ENCODE measurements at regions not wholly inside any gene's neighbourhood (a gene's known extent, or its start where the extent isn't known, plus 50 kb on each side); places are given as distances from the start of the nearest gene placed in this dataset.

DNA sequence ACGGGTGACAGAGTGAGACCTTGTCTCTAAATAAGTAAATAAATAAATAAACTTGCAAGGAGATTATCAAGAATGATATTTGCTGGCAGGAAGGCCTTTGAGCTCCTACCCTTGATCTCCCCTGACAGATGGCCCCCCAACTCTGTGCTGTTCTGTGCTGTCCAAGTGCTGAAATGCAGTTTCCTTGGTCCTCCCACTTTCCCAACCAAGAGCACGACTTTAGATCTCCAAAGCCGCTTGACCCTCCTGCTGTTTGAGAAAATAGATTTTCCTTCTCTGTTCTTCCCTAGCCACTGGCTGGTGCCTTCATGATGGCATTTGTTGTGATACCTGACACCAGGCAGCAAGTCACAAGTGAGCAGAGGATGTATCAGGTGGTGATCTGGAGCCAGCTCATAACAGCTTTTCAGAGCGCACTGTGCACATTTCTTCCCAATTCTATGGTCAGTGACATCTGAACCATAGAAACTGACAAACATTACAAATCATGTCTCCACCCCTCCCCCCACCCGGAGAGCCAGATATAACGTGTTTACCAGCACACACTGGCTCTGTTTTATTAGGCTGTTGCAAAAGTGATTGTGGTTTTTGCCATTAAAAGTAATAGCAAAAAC lies 80.0 kb upstream of the PUM3 start:
- H3K9ac ChIP-seq (ENCODE audit: insufficient read depth in 1 of 2, low read depth in 2 of 2, low read length in 2 of 2): no peak overlapping the region
- no peak for FAIRE-seq

More for the DNA sequence above, 80.0 kb upstream of the PUM3 start:
- Histone ChIP-seq H3K27ac (ENCODE audit: extremely low read depth, low read depth, low read length) (no peak overlapping the region), H3K4me3 (no peak overlapping the region), H3K9me3 (replicated peaks; ENCODE audit: control insufficient read depth, insufficient read depth, low read depth, low read length) (no peaks in the 10 kb centered on the region), H2AFZ (ENCODE audit: low read depth, low read length) (no peak overlapping the region), H3K36me3 (ENCODE audit: control insufficient read depth, insufficient read depth, low read length) (no peaks in the 10 kb centered on the region), H3K9me1 (ENCODE audit: control insufficient read depth, insufficient read depth, low read length) (no peaks in the 10 kb centered on the region), H3K4me2 (ENCODE audit: insufficient read depth, low read length) (no peak overlapping the region), H3K27me3 (ENCODE audit: control insufficient read depth in 2 of 2, insufficient read depth in 2 of 2, low read length in 2 of 2) (no peaks in the 10 kb centered on the region), H4K20me1 (replicated peaks; ENCODE audit: control insufficient read depth, insufficient read depth, low read length) (no peaks in the 10 kb centered on the region), H3K79me2 (ENCODE audit: control insufficient read depth, insufficient read depth, low read length) (no peaks in the 10 kb centered on the region), H3K4me1 (replicated peaks in 1 of 2; ENCODE audit: control insufficient read depth in 2 of 2, insufficient read depth in 2 of 2, low read length in 2 of 2) (no peaks in the 10 kb centered on the region)
- no TSS peak for BruUV-seq (replicated peaks)
- intact Hi-C loops (cut with micrococcal nuclease): no loop called here
- ChIA-PET POLR2A (interaction anchor here (0.6 kb wide), 1 partner anchor 32 kb away, joined by 3 read pairs; no protein-coding TSS in a partner anchor), CTCF (ENCODE audit: low intra/inter-chr PET ratio) (no interaction called here)
- in situ Hi-C loops (cut with MboI): no loop called here
- WGBS (ENCODE audit: insufficient coverage, low coverage, missing lambda C conversion rate): 0% methylated on average over 5 of the region's 6 CpGs
- DNase-seq (ENCODE audit: extremely low read depth in 1 of 4, low spot score in 3 of 4) (no peak), ATAC-seq (no peak)
- TF ChIP-seq ZNF699 (CRISPR knock-in tag; IDR thresholded peaks at IDR 0.05; ENCODE audit: insufficient replicate concordance): no peak
- TF ChIP-seq ZNF431 (CRISPR knock-in tag; IDR thresholded peaks at IDR 0.05): no peak
- TF ChIP-seq, protein P1, sequence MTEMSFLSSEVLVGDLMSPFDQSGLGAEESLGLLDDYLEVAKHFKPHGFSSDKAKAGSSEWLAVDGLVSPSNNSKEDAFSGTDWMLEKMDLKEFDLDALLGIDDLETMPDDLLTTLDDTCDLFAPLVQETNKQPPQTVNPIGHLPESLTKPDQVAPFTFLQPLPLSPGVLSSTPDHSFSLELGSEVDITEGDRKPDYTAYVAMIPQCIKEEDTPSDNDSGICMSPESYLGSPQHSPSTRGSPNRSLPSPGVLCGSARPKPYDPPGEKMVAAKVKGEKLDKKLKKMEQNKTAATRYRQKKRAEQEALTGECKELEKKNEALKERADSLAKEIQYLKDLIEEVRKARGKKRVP (CRISPR knock-in tag; IDR thresholded peaks at IDR 0.05): no peak
- TF ChIP-seq FOS (IDR thresholded peaks at IDR 0.05; ENCODE audit: extremely low read depth, insufficient read length): no peak
- no peak for TF ChIP-seq CHCHD3 (CRISPR knock-in tag; IDR thresholded peaks at IDR 0.05)
- TF ChIP-seq ZNF239 (CRISPR knock-in tag; IDR thresholded peaks at IDR 0.05): no peak
- no peak for TF ChIP-seq ZNF121 (CRISPR knock-in tag; conservative IDR thresholded peaks at IDR 0.05)
- TF ChIP-seq ZNF644 (tag; IDR thresholded peaks at IDR 0.05; ENCODE audit: low read depth): no peak
- no peak for TF ChIP-seq MAFF (IDR thresholded peaks at IDR 0.05; ENCODE audit: low read length)
- TF ChIP-seq MTA1 (IDR thresholded peaks at IDR 0.05; ENCODE audit: borderline replicate concordance): no peak
- TF ChIP-seq, protein P2, sequence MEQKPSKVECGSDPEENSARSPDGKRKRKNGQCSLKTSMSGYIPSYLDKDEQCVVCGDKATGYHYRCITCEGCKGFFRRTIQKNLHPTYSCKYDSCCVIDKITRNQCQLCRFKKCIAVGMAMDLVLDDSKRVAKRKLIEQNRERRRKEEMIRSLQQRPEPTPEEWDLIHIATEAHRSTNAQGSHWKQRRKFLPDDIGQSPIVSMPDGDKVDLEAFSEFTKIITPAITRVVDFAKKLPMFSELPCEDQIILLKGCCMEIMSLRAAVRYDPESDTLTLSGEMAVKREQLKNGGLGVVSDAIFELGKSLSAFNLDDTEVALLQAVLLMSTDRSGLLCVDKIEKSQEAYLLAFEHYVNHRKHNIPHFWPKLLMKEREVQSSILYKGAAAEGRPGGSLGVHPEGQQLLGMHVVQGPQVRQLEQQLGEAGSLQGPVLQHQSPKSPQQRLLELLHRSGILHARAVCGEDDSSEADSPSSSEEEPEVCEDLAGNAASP (IDR thresholded peaks at IDR 0.05): no peak

Measured in K562 (cell line).